ENCODE measurements at regions not wholly inside any gene's neighbourhood (a gene's known extent, or its start where the extent isn't known, plus 50 kb on each side); places are given as distances from the start of the nearest gene placed in this dataset.

DNA sequence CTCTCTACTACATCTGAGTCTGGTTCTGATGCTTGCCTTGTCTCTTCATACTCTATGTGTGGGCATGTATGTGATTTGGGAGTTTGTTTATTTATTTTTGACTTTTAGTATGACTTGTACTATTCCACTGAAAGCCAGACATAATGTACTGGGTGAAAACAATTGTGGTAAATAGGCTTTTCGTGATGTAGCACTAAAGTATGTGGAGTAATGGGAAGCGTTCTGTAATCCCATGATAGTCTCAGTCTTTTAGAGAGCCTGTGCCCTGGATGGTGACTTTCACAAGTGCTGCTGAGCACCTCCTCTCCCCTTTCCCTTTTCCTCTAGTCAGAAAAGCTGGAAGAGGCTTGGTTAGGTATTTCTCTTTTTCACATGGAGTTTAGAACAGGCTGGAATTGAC lies 85.8 kb upstream of the S1PR3 start:
- H3K9me2 ChIP-seq (replicated peaks; ENCODE audit: insufficient read depth, low read length), result no peaks in the 10 kb centered on the region
- no peaks in the 10 kb centered on the region for H3K36me3 ChIP-seq (ENCODE audit: low read length)
- no peaks in the 10 kb centered on the region for H4K20me1 ChIP-seq (ENCODE audit: low read depth, low read length)
- H3K79me2 ChIP-seq (ENCODE audit: insufficient read depth, low read length), result no peaks in the 10 kb centered on the region
- H3K4me3 ChIP-seq (ENCODE audit: insufficient read depth, low read length, poor library complexity, severe bottlenecking), result no peak overlapping the region
- no peak overlapping the region for H3K4me2 ChIP-seq (ENCODE audit: low read depth, low read length, poor library complexity, severe bottlenecking)
- H3F3A ChIP-seq (ENCODE audit: insufficient read depth), result no peaks in the 10 kb centered on the region
- TF ChIP-seq EZH2phosphoT487 (conservative IDR thresholded peaks at IDR 0.05; ENCODE audit: low read length), result no peak
- TF ChIP-seq, protein P1, sequence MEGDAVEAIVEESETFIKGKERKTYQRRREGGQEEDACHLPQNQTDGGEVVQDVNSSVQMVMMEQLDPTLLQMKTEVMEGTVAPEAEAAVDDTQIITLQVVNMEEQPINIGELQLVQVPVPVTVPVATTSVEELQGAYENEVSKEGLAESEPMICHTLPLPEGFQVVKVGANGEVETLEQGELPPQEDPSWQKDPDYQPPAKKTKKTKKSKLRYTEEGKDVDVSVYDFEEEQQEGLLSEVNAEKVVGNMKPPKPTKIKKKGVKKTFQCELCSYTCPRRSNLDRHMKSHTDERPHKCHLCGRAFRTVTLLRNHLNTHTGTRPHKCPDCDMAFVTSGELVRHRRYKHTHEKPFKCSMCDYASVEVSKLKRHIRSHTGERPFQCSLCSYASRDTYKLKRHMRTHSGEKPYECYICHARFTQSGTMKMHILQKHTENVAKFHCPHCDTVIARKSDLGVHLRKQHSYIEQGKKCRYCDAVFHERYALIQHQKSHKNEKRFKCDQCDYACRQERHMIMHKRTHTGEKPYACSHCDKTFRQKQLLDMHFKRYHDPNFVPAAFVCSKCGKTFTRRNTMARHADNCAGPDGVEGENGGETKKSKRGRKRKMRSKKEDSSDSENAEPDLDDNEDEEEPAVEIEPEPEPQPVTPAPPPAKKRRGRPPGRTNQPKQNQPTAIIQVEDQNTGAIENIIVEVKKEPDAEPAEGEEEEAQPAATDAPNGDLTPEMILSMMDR (IDR thresholded peaks at IDR 0.05; ENCODE audit: insufficient read depth, low read length, poor library complexity, severe bottlenecking), result no peak
- H3K27me3 ChIP-seq (ENCODE audit: low read length), result no peaks in the 10 kb centered on the region
- no peak overlapping the region for H3K27ac ChIP-seq (ENCODE audit: low read depth, low read length)
- H3K9ac ChIP-seq (ENCODE audit: low read length), result no peak overlapping the region
- H3K9me3 ChIP-seq (ENCODE audit: insufficient read depth, low read length), result no peaks in the 10 kb centered on the region
- H2AFZ ChIP-seq (ENCODE audit: low read depth, low read length, severe bottlenecking), result no peak overlapping the region

DNA sequence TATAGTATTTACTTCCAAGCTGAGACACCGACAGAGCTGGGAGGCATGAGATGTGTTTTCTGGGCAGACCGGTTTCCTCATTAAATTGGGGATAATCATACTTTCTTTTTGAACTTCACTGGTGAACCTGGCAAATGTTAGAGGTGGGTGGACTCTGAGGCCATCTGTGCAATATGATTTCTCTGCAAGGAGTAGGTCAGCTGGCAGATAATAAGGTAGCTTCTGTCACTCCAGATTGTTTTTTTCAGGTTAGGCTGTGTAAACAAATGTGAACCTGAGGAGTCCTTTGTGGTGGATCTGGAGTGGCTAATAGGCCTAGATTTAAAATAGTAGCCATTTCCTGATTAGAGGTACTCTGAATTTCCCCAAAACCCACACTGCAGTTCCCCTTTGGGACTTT lies 75.4 kb upstream of the S1PR3 start:
- H4K20me1 ChIP-seq (ENCODE audit: low read depth, low read length), result no peaks in the 10 kb centered on the region
- H3K4me2 ChIP-seq (ENCODE audit: low read depth, low read length, poor library complexity, severe bottlenecking), result no peak overlapping the region
- H3K36me3 ChIP-seq (ENCODE audit: low read length), result peaks cover 4% of the 10 kb centered on the region
- H3K9me3 ChIP-seq (ENCODE audit: insufficient read depth, low read length), result peaks cover 22% of the 10 kb centered on the region; the same call in 1 of the 2 replicates
- TF ChIP-seq, protein P1 (IDR thresholded peaks at IDR 0.05; ENCODE audit: insufficient read depth, low read length, poor library complexity, severe bottlenecking), result no peak
- no peak for TF ChIP-seq EZH2phosphoT487 (conservative IDR thresholded peaks at IDR 0.05; ENCODE audit: low read length)
- H3K27ac ChIP-seq (ENCODE audit: low read depth, low read length), result no peak overlapping the region
- no peak overlapping the region for H2AFZ ChIP-seq (ENCODE audit: low read depth, low read length, severe bottlenecking)
- no peaks in the 10 kb centered on the region for H3F3A ChIP-seq (ENCODE audit: insufficient read depth)
- no peaks in the 10 kb centered on the region for H3K79me2 ChIP-seq (ENCODE audit: insufficient read depth, low read length)
- no peaks in the 10 kb centered on the region for H3K9me2 ChIP-seq (replicated peaks; ENCODE audit: insufficient read depth, low read length)
- no peak overlapping the region for H3K9ac ChIP-seq (ENCODE audit: low read length)
- H3K4me3 ChIP-seq (ENCODE audit: insufficient read depth, low read length, poor library complexity, severe bottlenecking), result no peak overlapping the region
- no peaks in the 10 kb centered on the region for H3K27me3 ChIP-seq (ENCODE audit: low read length)

DNA sequence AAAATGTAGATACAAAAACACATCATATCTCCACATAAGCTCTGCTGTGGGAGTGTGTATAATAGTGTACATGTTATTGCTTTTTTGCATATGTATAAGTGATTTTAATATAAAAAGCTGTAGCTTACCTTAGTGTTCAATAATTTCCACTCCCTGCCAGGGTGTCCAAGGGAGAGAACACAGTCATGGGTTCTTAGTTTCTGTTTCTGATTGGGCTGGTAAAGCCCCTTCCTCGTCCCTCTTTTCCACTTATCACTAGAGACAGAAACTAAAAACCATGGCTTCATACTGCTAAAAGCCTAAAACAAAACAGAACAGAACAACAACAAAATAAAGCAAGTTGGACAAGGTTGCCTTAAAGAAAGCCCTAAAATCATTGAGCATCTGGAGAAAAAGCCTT lies 74.4 kb upstream of the S1PR3 start:
- Histone ChIP-seq H3K36me3 (ENCODE audit: low read length) (peaks cover 4% of the 10 kb centered on the region), H3K9ac (ENCODE audit: low read length) (no peak overlapping the region), H4K20me1 (ENCODE audit: low read depth, low read length) (no peaks in the 10 kb centered on the region), H3K79me2 (ENCODE audit: insufficient read depth, low read length) (no peaks in the 10 kb centered on the region), H3K27me3 (ENCODE audit: low read length) (no peaks in the 10 kb centered on the region), H3K4me3 (ENCODE audit: insufficient read depth, low read length, poor library complexity, severe bottlenecking) (no peak overlapping the region), H3K4me2 (ENCODE audit: low read depth, low read length, poor library complexity, severe bottlenecking) (no peak overlapping the region), H3F3A (ENCODE audit: insufficient read depth) (no peaks in the 10 kb centered on the region), H3K9me2 (replicated peaks; ENCODE audit: insufficient read depth, low read length) (no peaks in the 10 kb centered on the region), H3K27ac (ENCODE audit: low read depth, low read length) (no peak overlapping the region), H3K9me3 (ENCODE audit: insufficient read depth, low read length) (peaks cover 22% of the 10 kb centered on the region; the same call in 1 of the 2 replicates), H2AFZ (ENCODE audit: low read depth, low read length, severe bottlenecking) (no peak overlapping the region)
- TF ChIP-seq EZH2phosphoT487 (conservative IDR thresholded peaks at IDR 0.05; ENCODE audit: low read length), result no peak
- TF ChIP-seq, protein P1 (IDR thresholded peaks at IDR 0.05; ENCODE audit: insufficient read depth, low read length, poor library complexity, severe bottlenecking), result no peak

Data from SU-DHL-6 (cell line).